ENCODE measurements at regions not wholly inside any gene's neighbourhood (a gene's known extent, or its start where the extent isn't known, plus 50 kb on each side); places are given as distances from the start of the nearest gene placed in this dataset.

GRCh38 chr2:128427413-128427755 is 108.7 kb upstream of the HS6ST1 start:
- DNase-seq (ENCODE audit: low read depth in 2 of 2): no peak
- Histone ChIP-seq H3K9me3 (ENCODE audit: control insufficient read depth, insufficient read depth, low read depth, low read length) (no peaks in the 10 kb centered on the region), H3K36me3 (ENCODE audit: control insufficient read depth, insufficient read depth, low read length) (no peaks in the 10 kb centered on the region), H3K4me2 (ENCODE audit: extremely low read depth, insufficient read depth, low read length) (no peak overlapping the region), H4K20me1 (ENCODE audit: control insufficient read depth, extremely low read depth, insufficient read depth, low read length) (no peaks in the 10 kb centered on the region), H2AFZ (ENCODE audit: low read length) (no peak overlapping the region), H3K27ac (ENCODE audit: insufficient read depth, low read length) (no peak overlapping the region), H3K79me2 (ENCODE audit: control insufficient read depth, insufficient read depth, low read length) (no peaks in the 10 kb centered on the region), H3K27me3 (ENCODE audit: control insufficient read depth, insufficient read depth, low read length) (no peaks in the 10 kb centered on the region), H3K4me3 (replicated peaks in 1 of 4; ENCODE audit: control extremely low read depth in 1 of 4, insufficient read depth in 1 of 4, low read depth in 3 of 4, low read length in 4 of 4) (no peak overlapping the region), H3K4me1 (ENCODE audit: control insufficient read depth, extremely low read depth, insufficient read depth, low read length) (peaks cover 5% of the 10 kb centered on the region), H3K9ac (ENCODE audit: insufficient read depth, low read length) (no peak overlapping the region)
- TF ChIP-seq CTCF (conservative IDR thresholded peaks at IDR 0.05 in 1 of 2, IDR thresholded peaks at IDR 0.05 in 1 of 2; ENCODE audit: low read depth in 1 of 2, low read length in 2 of 2) (no peak), EZH2 (IDR thresholded peaks at IDR 0.05; ENCODE audit: low read length, missing control alignments) (no peak)

DNA sequence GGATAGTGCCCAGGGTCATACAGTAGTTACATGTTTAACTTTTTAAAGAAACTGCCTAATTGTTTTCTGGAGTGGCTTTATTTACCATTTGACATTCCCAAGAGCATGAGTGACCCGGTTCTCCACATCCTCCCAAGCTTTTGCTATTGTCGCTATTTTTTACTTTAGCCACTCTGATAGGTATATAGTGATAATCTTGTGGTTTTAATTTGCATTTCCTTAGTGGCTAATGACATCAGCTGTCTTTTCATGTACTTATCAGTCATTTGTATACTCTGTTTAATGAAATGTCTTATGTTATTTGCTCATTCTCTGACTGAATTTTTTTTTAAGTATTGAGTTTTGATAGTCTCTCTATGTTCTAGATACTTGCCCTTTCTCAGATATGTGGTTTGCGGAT is 109.7 kb upstream of the HS6ST1 start:
- no peak for TF ChIP-seq EZH2 (IDR thresholded peaks at IDR 0.05; ENCODE audit: low read length, missing control alignments)
- no peak for TF ChIP-seq CTCF (conservative IDR thresholded peaks at IDR 0.05 in 1 of 2, IDR thresholded peaks at IDR 0.05 in 1 of 2; ENCODE audit: low read depth in 1 of 2, low read length in 2 of 2)
- no peaks in the 10 kb centered on the region for H3K27me3 ChIP-seq (ENCODE audit: control insufficient read depth, insufficient read depth, low read length)
- H2AFZ ChIP-seq (ENCODE audit: low read length): no peak overlapping the region
- no peak overlapping the region for H3K4me3 ChIP-seq (replicated peaks in 1 of 4; ENCODE audit: control extremely low read depth in 1 of 4, insufficient read depth in 1 of 4, low read depth in 3 of 4, low read length in 4 of 4)
- no peaks in the 10 kb centered on the region for H3K79me2 ChIP-seq (ENCODE audit: control insufficient read depth, insufficient read depth, low read length)
- H3K4me1 ChIP-seq (ENCODE audit: control insufficient read depth, extremely low read depth, insufficient read depth, low read length): peaks cover 3% of the 10 kb centered on the region
- H3K9ac ChIP-seq (ENCODE audit: insufficient read depth, low read length): no peak overlapping the region
- no peak for DNase-seq (ENCODE audit: low read depth in 2 of 2)
- H3K4me2 ChIP-seq (ENCODE audit: extremely low read depth, insufficient read depth, low read length): no peak overlapping the region
- H3K9me3 ChIP-seq (ENCODE audit: control insufficient read depth, insufficient read depth, low read depth, low read length): no peaks in the 10 kb centered on the region
- no peaks in the 10 kb centered on the region for H4K20me1 ChIP-seq (ENCODE audit: control insufficient read depth, extremely low read depth, insufficient read depth, low read length)
- no peak overlapping the region for H3K27ac ChIP-seq (ENCODE audit: insufficient read depth, low read length)
- H3K36me3 ChIP-seq (ENCODE audit: control insufficient read depth, insufficient read depth, low read length): no peaks in the 10 kb centered on the region

DNA sequence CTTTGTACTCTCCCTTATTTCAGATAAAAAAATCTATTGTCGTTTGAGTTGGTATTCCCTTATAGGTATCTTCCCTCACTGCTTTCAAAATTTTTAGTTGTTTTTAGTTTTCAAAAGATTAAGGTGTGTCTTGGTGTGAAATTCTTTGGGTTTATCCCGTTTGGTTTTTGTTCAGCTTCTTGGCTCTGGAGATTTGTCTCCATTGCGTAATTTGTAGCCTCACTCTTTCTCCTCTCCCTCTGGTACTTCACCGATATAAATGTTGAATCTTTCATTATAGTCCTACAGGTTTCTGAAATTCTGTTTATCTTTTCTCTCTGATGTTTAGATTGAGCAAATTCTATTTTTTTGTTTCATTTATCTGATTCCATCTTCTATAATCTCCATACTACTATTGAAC is 113.8 kb upstream of the HS6ST1 start:
- no peak for DNase-seq (ENCODE audit: low read depth in 2 of 2)
- Histone ChIP-seq H4K20me1 (ENCODE audit: control insufficient read depth, extremely low read depth, insufficient read depth, low read length) (no peaks in the 10 kb centered on the region), H3K9ac (ENCODE audit: insufficient read depth, low read length) (no peak overlapping the region)

More for the DNA sequence above, 113.8 kb upstream of the HS6ST1 start:
- Histone ChIP-seq H3K4me2 (ENCODE audit: extremely low read depth, insufficient read depth, low read length) (no peak overlapping the region), H2AFZ (ENCODE audit: low read length) (no peak overlapping the region), H3K27ac (ENCODE audit: insufficient read depth, low read length) (no peak overlapping the region), H3K4me1 (ENCODE audit: control insufficient read depth, extremely low read depth, insufficient read depth, low read length) (no peaks in the 10 kb centered on the region), H3K4me3 (replicated peaks in 1 of 4; ENCODE audit: control extremely low read depth in 1 of 4, insufficient read depth in 1 of 4, low read depth in 3 of 4, low read length in 4 of 4) (no peak overlapping the region), H3K79me2 (ENCODE audit: control insufficient read depth, insufficient read depth, low read length) (no peaks in the 10 kb centered on the region), H3K27me3 (ENCODE audit: control insufficient read depth, insufficient read depth, low read length) (no peaks in the 10 kb centered on the region), H3K9me3 (ENCODE audit: control insufficient read depth, insufficient read depth, low read depth, low read length) (no peaks in the 10 kb centered on the region), H3K36me3 (ENCODE audit: control insufficient read depth, insufficient read depth, low read length) (no peaks in the 10 kb centered on the region)
- TF ChIP-seq EZH2 (IDR thresholded peaks at IDR 0.05; ENCODE audit: low read length, missing control alignments) (no peak), CTCF (conservative IDR thresholded peaks at IDR 0.05 in 1 of 2, IDR thresholded peaks at IDR 0.05 in 1 of 2; ENCODE audit: low read depth in 1 of 2, low read length in 2 of 2) (no peak)
